Stomach (tissue), 4 donors: ENCODE measurements at regions not wholly inside any gene's neighbourhood (a gene's known extent, or its start where the extent isn't known, plus 50 kb on each side); places are given as distances from the start of the nearest gene placed in this dataset.

ENCODE experiments used
- EP300 ChIP-seq: sonication (generic); formaldehyde crosslinking; IDR thresholded peaks from one replicate; pipeline ENCODE4 v1.6.1; 2017; ENCODE audit warnings: antibody characterized with exemption
- POLR2AphosphoS5 ChIP-seq, 3 donors: sonication (generic); formaldehyde crosslinking; IDR thresholded peaks; one replicate each; pipeline ENCODE4 v1.6.1; 2016; ENCODE audit warnings: antibody characterized with exemption in 3 of 3
- TF ChIP-seq, protein P1 (sequence below), 7 experiments: fragments of 450-650 bp in 4 of 7; fragments of 200-600 bp in 3 of 7; sonication (generic) in 3 of 7; IDR thresholded peaks; one replicate each; pipeline ENCODE4 v1.5.1; 2016 to 2019; ENCODE audit warnings: antibody characterized with exemption in 7 of 7, control low read depth in 2 of 7, mild to moderate bottlenecking in 1 of 7

- TF ChIP-seq EP300 = no peak
- TF ChIP-seq, protein P1, sequence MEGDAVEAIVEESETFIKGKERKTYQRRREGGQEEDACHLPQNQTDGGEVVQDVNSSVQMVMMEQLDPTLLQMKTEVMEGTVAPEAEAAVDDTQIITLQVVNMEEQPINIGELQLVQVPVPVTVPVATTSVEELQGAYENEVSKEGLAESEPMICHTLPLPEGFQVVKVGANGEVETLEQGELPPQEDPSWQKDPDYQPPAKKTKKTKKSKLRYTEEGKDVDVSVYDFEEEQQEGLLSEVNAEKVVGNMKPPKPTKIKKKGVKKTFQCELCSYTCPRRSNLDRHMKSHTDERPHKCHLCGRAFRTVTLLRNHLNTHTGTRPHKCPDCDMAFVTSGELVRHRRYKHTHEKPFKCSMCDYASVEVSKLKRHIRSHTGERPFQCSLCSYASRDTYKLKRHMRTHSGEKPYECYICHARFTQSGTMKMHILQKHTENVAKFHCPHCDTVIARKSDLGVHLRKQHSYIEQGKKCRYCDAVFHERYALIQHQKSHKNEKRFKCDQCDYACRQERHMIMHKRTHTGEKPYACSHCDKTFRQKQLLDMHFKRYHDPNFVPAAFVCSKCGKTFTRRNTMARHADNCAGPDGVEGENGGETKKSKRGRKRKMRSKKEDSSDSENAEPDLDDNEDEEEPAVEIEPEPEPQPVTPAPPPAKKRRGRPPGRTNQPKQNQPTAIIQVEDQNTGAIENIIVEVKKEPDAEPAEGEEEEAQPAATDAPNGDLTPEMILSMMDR (IDR thresholded peaks at IDR 0.05) = no peak
- no peak for TF ChIP-seq POLR2AphosphoS5 (IDR thresholded peaks at IDR 0.05)
Observed at GRCh38 chr17:33451221-33451620, 158.1 kb upstream of the ASIC2 start.
